Immature natural killer cell (primary cell): ENCODE measurements at regions not wholly inside any gene's neighbourhood (a gene's known extent, or its start where the extent isn't known, plus 50 kb on each side); places are given as distances from the start of the nearest gene placed in this dataset.

Experiments used
- DNase-seq, 3 donors: peaks; one replicate each; pipeline ENCODE4 v3.0.0; 2022; ENCODE audit warnings: mixed read lengths in 1 of 3
- H3K27ac Mint-ChIP-seq, 6 donors: one replicate each; pipeline ENCODE4 v1.8.0; 2020; ENCODE audit warnings: mixed read lengths in 6 of 6, mild to moderate bottlenecking in 5 of 6, inconsistent platforms in 4 of 6, moderate library complexity in 3 of 6
- H3K27me3 Mint-ChIP-seq, 3 donors: one replicate each; pipeline ENCODE4 v1.8.0; 2020 to 2021; ENCODE audit warnings: low read depth in 3 of 3, mild to moderate bottlenecking in 3 of 3, mixed read lengths in 3 of 3, moderate library complexity in 3 of 3, inconsistent platforms in 1 of 3
- H3K36me3 Mint-ChIP-seq, 3 donors: one replicate each; pipeline ENCODE4 v1.8.0; 2020; ENCODE audit warnings: mixed read lengths in 3 of 3, inconsistent platforms in 2 of 3, mild to moderate bottlenecking in 2 of 3
- H3K4me1 Mint-ChIP-seq, 2 donors: one replicate each; pipeline ENCODE4 v1.8.0; 2020; ENCODE audit warnings: inconsistent platforms in 2 of 2, mild to moderate bottlenecking in 2 of 2, mixed read lengths in 2 of 2, moderate library complexity in 1 of 2
- H3K4me3 Mint-ChIP-seq, 5 donors: one replicate each; pipeline ENCODE4 v1.8.0; 2020; ENCODE audit warnings: mild to moderate bottlenecking in 5 of 5, mixed read lengths in 5 of 5, inconsistent platforms in 3 of 5, moderate library complexity in 3 of 5
- H3K9me3 Mint-ChIP-seq, 6 donors: one replicate each; pipeline ENCODE4 v1.8.0; 2020; ENCODE audit warnings: mild to moderate bottlenecking in 6 of 6, mixed read lengths in 6 of 6, inconsistent platforms in 4 of 6, moderate library complexity in 3 of 6

DNA sequence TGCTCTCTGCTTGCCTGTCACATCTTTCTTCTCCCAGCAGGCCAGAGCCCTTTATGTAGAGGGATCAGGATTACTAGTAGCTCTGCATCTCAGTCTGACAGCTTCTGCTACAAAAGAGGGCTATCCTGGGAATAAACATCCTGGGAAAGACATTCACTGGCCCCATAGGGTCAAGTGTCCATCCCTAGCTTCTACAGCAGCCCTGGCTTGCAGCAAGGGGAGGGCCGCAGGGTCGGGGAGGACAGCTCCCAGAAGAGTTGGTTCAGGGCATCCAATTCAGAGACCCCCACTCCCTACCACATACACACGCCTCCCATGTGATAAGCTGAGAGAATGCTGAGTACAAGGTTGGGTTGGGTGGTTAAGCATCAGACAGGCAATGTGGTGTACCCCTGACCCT is 154.1 kb upstream of the PDE10A start:
- peaks cover 7 to 15% (median 10%) of the 10 kb centered on the region in 3 donors for H3K27me3 Mint-ChIP-seq

DNA sequence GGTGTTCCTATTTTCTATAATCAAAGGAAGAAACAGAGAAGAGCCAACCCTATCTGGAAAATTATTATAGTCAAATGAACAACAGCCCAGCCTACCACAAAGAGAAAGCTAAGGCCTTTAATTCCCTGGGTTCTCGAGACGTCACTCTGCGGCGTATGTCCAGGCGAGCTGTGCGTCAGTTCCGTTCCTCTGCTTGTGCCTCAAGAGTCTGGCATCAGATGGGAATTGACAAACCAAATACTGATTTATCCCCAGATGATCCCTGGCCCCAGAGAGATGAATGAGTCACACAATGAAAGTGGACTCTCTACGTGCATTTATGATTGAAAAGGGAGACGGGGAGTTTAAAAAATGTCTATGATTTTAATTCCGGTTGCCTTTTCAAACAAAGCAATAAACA is 151.6 kb upstream of the PDE10A start:
- Mint-ChIP-seq H3K27ac (no peak overlapping the region), H3K27me3 (peaks cover 5 to 9% (median 7%) of the 10 kb centered on the region in 3 donors), H3K36me3 (peaks cover 0 to 7% (median 0%) of the 10 kb centered on the region in 3 donors), H3K4me3 (no peak overlapping the region), H3K9me3 (peaks cover 0 to 11% (median 2%) of the 10 kb centered on the region in 6 donors), H3K4me1 (no peaks in the 10 kb centered on the region)
- DNase-seq: no peak

More for the DNA sequence above, 154.1 kb upstream of the PDE10A start:
- H3K4me3 Mint-ChIP-seq: no peak overlapping the region
- peaks cover 0 to 3% (median 0%) of the 10 kb centered on the region in 3 donors for H3K36me3 Mint-ChIP-seq
- DNase-seq: no peak
- no peaks in the 10 kb centered on the region for H3K4me1 Mint-ChIP-seq
- H3K9me3 Mint-ChIP-seq: no peaks in the 10 kb centered on the region
- H3K27ac Mint-ChIP-seq: no peak overlapping the region

DNA sequence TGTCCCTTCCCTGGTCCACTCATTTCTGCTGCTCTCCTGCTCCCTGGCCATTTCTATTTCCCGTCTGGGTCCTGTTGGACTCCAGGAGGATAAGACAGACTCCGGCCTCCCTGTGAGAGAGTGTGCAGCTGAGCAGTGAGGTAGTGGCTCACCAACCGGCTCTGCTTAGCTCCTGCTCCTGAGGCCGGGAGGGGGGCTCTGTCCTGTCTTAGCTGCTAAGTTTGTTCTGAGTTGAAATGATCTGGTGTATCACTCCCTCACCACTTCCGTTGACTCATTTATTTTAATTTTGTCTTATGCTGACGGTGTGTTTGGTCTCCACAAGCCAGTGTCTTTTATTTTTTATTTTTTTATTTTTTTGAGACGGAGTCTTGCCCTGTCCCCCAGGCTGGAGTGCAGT is 148.5 kb upstream of the PDE10A start:
- H3K27ac Mint-ChIP-seq: no peak overlapping the region
- H3K9me3 Mint-ChIP-seq: peaks cover 0 to 11% (median 4%) of the 10 kb centered on the region in 6 donors
- no peak for DNase-seq
- H3K27me3 Mint-ChIP-seq: peaks cover 3 to 5% (median 4%) of the 10 kb centered on the region in 3 donors
- no peaks in the 10 kb centered on the region for H3K4me1 Mint-ChIP-seq
- no peak overlapping the region for H3K4me3 Mint-ChIP-seq
- peaks cover 0 to 3% (median 0%) of the 10 kb centered on the region in 3 donors for H3K36me3 Mint-ChIP-seq

DNA sequence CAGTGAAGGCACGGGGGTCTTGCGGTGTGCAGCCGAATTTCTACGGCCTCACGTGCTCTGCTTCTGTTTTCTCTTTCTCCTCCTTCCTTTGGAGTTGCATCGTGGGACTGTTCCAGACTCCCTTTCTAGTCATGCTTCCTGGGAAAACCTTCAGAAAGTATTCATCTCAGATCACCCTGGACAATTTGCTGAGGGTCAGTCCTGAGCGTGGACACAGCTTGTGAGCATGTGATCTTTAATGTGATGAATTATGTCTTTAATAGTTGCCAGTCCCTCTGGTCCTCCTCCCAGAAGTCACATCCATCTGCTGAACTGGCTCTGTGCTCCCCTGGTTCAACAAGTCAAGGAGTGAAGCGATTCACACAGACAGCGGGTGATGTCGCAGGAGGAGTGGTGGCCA is 145.0 kb upstream of the PDE10A start:
- Mint-ChIP-seq H3K4me3 (no peak overlapping the region), H3K36me3 (peaks cover 0 to 3% (median 0%) of the 10 kb centered on the region in 3 donors), H3K9me3 (peaks cover 0 to 11% (median 4%) of the 10 kb centered on the region in 6 donors), H3K27me3 (peaks cover 0 to 5% (median 1%) of the 10 kb centered on the region in 3 donors), H3K4me1 (no peaks in the 10 kb centered on the region), H3K27ac (no peak overlapping the region)
- no peak for DNase-seq

DNA sequence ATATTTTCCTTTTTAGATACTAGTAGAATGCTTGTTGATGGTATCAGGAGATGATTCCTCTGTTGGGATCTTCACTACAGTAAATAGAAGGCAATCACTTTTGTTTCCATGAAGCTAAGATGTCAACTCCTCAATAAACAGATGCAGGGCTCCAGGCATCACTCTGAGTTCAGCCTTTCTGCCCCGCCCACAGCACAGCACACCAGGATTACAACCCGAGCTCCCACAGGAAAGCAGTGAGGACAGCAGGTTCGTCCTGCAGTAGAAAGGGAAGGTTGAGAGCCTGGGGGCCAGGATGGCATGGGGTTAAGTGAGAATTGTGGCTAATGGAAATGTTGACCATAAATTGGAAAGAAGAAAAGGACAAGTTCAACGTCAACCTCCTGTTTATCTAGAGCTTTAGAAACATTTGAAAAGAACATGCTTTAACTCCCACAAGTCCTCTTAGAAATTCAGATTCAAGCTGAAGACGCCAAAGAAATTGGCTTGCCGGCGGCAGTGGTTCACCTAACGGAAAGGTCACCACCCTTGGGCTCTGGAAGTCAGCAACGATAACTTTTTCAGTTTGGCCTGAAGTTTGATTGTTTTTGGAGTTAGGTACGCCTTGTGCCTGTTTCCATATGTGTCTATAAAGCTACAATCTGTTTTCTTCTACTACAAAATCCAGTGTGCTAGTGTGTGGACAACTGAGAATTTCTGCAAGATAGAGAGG is 144.4 kb upstream of the PDE10A start:
- Mint-ChIP-seq H3K27me3 (peaks cover 0 to 7% (median 1%) of the 10 kb centered on the region in 3 donors), H3K4me3 (no peak overlapping the region), H3K36me3 (peaks cover 0 to 3% (median 0%) of the 10 kb centered on the region in 3 donors), H3K9me3 (peaks cover 0 to 11% (median 4%) of the 10 kb centered on the region in 6 donors), H3K27ac (no peak overlapping the region), H3K4me1 (no peaks in the 10 kb centered on the region)
- no peak for DNase-seq

DNA sequence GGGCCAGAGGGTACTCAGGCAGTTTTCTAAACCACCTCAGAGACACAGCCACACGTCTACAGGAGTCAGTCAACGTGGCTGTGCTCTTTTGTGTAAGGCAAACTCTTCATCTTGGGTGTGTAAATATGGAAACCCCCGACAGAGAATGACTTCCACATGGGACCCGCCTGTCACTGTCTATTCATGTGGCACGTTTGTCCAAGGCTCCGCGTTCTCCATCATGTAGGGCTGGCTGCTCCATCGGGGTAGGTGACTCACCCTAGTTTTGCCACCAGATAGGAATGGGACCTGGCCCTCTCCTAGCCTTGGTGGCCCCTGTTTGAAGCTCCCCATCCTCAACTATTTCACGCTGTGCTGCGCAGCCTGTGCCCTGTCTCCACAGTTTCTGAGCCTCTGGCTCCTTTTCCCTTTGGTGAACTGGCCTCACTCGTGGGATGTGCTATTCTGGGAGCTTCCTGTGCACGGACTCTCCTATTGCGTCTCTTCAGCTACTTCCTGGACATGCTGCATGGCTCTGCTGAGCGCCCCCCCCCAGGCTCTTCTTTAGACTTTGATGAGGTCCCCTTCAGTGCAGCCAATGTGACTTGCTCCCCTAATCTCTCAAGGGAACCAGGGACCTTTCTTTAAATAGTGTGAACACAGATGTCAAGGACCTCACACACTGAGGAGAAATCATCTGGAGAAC is 143.2 kb upstream of the PDE10A start:
- Mint-ChIP-seq H3K9me3 (peaks cover 0 to 8% (median 4%) of the 10 kb centered on the region in 6 donors), H3K27me3 (peaks cover 1 to 7% (median 3%) of the 10 kb centered on the region in 3 donors), H3K4me1 (no peaks in the 10 kb centered on the region)

DNA sequence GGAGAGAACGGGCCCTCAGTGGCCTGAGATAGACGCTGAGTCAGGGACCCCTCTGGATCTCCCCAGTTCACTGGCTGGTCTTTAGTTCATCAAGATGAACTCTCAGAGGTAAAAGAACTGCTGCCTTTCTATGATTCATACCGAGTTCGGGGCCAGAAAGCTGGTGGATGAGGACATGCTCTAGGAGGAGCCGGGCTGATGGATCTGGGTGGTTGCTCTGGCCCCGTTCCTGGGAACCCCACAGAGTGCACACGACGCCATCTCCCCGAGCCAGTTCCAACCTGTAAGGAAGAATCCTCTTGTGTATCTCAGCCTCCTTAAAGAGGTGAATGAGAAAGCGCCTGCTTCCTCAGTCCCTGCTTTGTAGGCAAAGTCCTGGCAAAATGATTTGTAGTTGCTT is 142.6 kb upstream of the PDE10A start:
- H3K27ac Mint-ChIP-seq: no peak overlapping the region
- H3K27me3 Mint-ChIP-seq: peaks cover 1 to 7% (median 3%) of the 10 kb centered on the region in 3 donors
- no peak overlapping the region for H3K4me3 Mint-ChIP-seq
- peaks cover 0 to 3% (median 0%) of the 10 kb centered on the region in 3 donors for H3K36me3 Mint-ChIP-seq
- DNase-seq: no peak
- peaks cover 0 to 7% (median 4%) of the 10 kb centered on the region in 6 donors for H3K9me3 Mint-ChIP-seq
- no peaks in the 10 kb centered on the region for H3K4me1 Mint-ChIP-seq

More for the DNA sequence above, 143.2 kb upstream of the PDE10A start:
- H3K36me3 Mint-ChIP-seq: peaks cover 0 to 3% (median 0%) of the 10 kb centered on the region in 3 donors
- DNase-seq: no peak
- H3K27ac Mint-ChIP-seq: no peak overlapping the region
- H3K4me3 Mint-ChIP-seq: no peak overlapping the region

DNA sequence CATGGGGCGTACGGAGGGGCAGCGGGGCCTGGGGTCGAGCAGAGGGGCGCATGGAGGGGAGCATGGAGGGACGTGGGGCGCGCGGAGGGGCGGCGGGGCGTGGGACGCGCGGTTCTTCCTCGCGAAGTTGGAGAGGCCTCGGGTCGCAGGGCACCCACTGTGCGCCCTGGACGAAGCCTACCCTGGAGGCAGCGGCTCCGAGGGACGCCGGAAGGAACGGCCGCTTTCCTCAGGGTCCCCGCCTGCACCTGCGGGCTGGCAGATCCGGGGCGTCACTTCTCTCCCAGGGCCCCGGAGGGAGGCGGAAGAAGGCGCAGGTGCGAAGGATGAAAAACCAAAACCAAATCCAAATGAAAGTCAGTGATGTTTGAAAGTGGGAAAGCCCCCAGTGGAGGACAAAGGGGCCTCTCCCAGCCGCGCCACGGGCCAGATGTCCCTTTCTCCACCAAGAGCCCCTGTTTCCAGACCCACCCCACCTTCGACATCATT is 142.1 kb upstream of the PDE10A start:
- Mint-ChIP-seq H3K4me3 (no peak overlapping the region), H3K27ac (no peak overlapping the region), H3K27me3 (peaks cover 1 to 7% (median 3%) of the 10 kb centered on the region in 3 donors), H3K4me1 (no peaks in the 10 kb centered on the region), H3K36me3 (peaks cover 0 to under 1% (median 0%) of the 10 kb centered on the region in 3 donors), H3K9me3 (peaks cover 0 to 5% (median under 1%) of the 10 kb centered on the region in 6 donors)
- DNase-seq: no peak

DNA sequence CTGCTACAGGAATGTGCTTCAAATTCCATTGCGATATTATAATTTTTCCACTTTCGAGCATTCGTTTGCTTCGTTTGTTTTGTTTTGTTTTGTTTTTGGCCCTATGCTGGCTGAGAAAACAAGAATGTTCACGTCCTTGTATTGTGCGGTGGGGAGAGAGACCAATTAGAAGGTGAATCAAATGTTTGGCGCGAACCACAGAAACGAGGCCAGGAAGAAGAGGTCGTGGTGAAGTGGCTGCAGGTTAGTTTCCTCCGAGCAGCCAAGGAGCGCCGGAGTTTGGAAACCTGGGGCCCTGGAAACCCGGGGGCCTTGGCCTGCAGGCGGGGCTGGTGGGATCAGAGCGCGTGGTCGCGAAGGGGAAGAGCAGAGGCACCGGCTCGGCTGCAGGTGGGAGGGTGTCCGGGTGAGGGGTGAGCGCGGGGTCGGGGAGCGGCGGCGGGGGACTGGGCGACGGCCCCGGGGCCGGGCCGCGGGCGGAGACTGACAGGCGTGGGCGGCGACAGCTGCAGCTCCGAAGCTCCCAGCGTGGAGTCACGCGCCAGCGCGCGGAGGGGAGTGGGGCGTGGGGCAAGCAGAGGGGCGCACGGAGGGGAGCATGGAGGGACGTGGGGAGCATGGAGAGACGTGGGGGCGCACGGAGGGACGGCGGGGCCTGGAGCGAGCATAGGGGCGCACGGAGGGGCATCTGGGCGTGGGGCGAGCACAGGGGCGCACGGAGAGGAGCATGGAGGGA is 141.5 kb upstream of the PDE10A start:
- H3K4me1 Mint-ChIP-seq: no peaks in the 10 kb centered on the region
- peaks cover 0 to 3% (median 0%) of the 10 kb centered on the region in 6 donors for H3K9me3 Mint-ChIP-seq
- no peak overlapping the region for H3K27ac Mint-ChIP-seq
- H3K4me3 Mint-ChIP-seq: no peak overlapping the region
- peaks cover 1 to 7% (median 3%) of the 10 kb centered on the region in 3 donors for H3K27me3 Mint-ChIP-seq
- H3K36me3 Mint-ChIP-seq: no peaks in the 10 kb centered on the region
- no peak for DNase-seq

DNA sequence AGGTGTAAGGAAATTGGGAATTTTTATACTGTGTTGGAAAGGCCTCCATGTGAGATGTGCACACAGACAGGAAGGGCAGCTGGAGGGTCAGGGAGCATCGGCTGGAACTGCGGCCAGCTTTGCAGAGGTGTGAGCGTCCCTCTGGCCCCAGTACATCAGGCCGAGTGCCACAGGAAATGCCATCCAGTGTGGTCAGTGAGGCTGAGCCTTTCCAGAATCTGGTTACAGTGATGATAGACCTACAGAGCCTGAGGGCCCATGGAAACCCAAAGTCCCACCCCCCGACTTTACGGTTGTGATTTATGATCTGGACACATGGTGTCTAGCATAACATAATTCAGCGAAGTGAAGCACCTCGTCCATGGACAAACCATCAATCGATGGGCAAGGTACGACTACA is 137.3 kb upstream of the PDE10A start:
- Mint-ChIP-seq H3K4me3 (no peak overlapping the region), H3K27me3 (peaks cover 0 to 8% (median 3%) of the 10 kb centered on the region in 3 donors), H3K27ac (no peak overlapping the region), H3K9me3 (peaks cover 0 to 5% (median 0%) of the 10 kb centered on the region in 6 donors), H3K4me1 (no peaks in the 10 kb centered on the region), H3K36me3 (no peaks in the 10 kb centered on the region)
- no peak for DNase-seq

DNA sequence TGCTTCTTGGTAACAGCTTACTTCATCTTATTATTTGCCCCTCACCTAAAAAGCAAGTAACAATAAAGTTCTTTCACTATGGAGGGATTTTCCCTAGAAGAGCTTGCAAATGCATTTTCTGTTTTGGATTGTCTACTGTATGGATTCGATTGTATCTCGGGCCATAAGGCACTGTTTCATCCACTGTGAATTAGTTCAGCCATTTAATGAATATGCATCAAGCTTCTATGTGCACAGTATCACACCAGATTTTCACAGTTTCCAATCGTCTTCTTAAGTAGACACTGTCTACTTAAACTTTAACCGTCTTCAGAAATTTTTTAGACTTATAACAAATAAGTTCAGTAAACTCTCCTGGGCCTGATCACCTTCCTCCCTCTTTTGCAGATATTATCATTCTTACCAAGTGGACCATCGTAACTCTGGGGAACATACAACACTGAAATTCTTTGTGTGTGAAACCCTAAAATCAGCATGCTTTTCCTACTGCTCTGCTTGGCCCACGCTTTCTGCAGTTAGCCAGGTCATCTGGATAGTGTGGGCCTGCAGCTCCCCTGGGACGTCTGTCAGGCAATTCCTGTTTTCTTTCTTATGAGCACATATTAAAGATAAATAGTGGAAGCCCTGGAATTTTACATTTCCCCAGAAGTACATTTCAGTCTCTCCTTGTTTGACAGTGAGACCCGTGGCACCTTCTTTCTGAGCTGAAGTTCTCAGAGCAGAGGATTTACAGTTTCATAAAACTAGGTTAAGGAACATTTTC is 136.5 kb upstream of the PDE10A start:
- Mint-ChIP-seq H3K4me1 (no peaks in the 10 kb centered on the region), H3K27me3 (peaks cover 0 to 8% (median 3%) of the 10 kb centered on the region in 3 donors), H3K27ac (no peak overlapping the region), H3K4me3 (no peak overlapping the region), H3K36me3 (no peaks in the 10 kb centered on the region), H3K9me3 (peaks cover 0 to 7% (median 0%) of the 10 kb centered on the region in 6 donors)
- DNase-seq: no peak

DNA sequence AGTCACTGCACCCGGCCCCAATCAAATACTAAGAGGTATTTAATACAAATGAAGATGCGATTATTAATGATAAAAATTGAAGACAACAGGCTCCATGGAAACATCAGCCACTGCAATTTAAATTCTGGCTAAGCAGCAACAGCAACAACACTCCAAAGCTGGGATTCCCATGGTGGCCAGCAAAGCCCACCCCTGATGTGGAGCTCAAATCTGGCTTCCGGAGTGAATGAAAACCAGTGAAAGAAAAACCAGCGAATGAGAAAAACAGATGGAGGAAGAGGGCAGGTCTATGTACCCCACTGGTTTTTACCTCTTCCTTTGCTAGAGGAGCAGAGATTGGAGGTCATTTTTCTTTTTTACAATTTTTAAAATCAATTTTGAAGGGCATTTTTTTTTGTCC is 135.9 kb upstream of the PDE10A start:
- peaks cover 0 to 6% (median 3%) of the 10 kb centered on the region in 3 donors for H3K27me3 Mint-ChIP-seq
- DNase-seq: no peak
- H3K36me3 Mint-ChIP-seq: no peaks in the 10 kb centered on the region
- H3K9me3 Mint-ChIP-seq: peaks cover 0 to 7% (median 0%) of the 10 kb centered on the region in 6 donors
- H3K4me3 Mint-ChIP-seq: no peak overlapping the region
- no peak overlapping the region for H3K27ac Mint-ChIP-seq
- H3K4me1 Mint-ChIP-seq: no peaks in the 10 kb centered on the region

DNA sequence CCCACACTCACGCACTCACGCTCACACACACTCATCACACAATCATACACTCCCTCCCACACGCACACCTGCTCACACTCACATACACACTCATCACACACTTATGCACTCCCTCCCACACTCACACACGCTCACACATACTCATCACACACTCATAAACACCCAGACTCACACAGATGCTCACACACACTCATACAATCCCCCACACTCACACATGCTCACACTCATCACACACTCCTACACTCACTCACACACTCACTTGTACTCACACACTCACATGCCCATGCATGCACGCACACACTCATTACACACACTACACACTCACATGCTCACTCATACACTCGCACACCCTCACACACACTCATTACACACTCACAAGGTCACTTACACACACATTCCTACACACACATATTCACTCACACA is 131.1 kb upstream of the PDE10A start:
- H3K36me3 Mint-ChIP-seq: no peaks in the 10 kb centered on the region
- no peaks in the 10 kb centered on the region for H3K4me1 Mint-ChIP-seq
- peaks cover 0 to 4% (median 0%) of the 10 kb centered on the region in 6 donors for H3K9me3 Mint-ChIP-seq
- H3K27ac Mint-ChIP-seq: no peak overlapping the region
- peaks cover 0 to 4% (median 0%) of the 10 kb centered on the region in 3 donors for H3K27me3 Mint-ChIP-seq
- no peak overlapping the region for H3K4me3 Mint-ChIP-seq
- no peak for DNase-seq
